Neural progenitor cell (in vitro differentiated cells): ENCODE measurements at regions not wholly inside any gene's neighbourhood (a gene's known extent, or its start where the extent isn't known, plus 50 kb on each side); places are given as distances from the start of the nearest gene placed in this dataset.

ENCODE experiments used
- DNase-seq: peaks from one replicate; pipeline ENCODE4 v3.0.0-alpha.2; 2016; ENCODE audit warnings: low spot score
- H2AFZ ChIP-seq: fragments of 200-600 bp; sonication (generic); replicated peaks from 2 replicates; pipeline ENCODE4 v1.6.1; 2016; ENCODE audit warnings: antibody characterized with exemption
- H3F3A ChIP-seq: fragments of 200-600 bp; sonication (generic); 2 replicates; pipeline ENCODE4 v1.6.1; 2016; ENCODE audit warnings: antibody characterized with exemption, low read depth
- H3K27ac ChIP-seq: fragments of 200-600 bp; sonication (generic); 2 replicates; pipeline ENCODE4 v1.5.1; 2016; ENCODE audit warnings: mild to moderate bottlenecking
- H3K27me3 ChIP-seq: fragments of 200-600 bp; sonication (generic); 2 replicates; pipeline ENCODE4 v1.6.1; 2016; ENCODE audit warnings: mild to moderate bottlenecking, moderate library complexity
- H3K36me3 ChIP-seq: fragments of 200-600 bp; sonication (generic); 2 replicates; pipeline ENCODE4 v1.5.1; 2016
- H3K4me1 ChIP-seq: fragments of 200-600 bp; sonication (generic); 2 replicates; pipeline ENCODE4 v1.6.1; 2016; ENCODE audit warnings: mixed run types
- H3K4me2 ChIP-seq: fragments of 200-600 bp; sonication (generic); 2 replicates; pipeline ENCODE4 v1.6.1; 2016
- H3K4me3 ChIP-seq: fragments of 200-600 bp; sonication (generic); 2 replicates; pipeline ENCODE4 v1.5.1; 2016
- H3K79me2 ChIP-seq: fragments of 200-600 bp; sonication (generic); 2 replicates; pipeline ENCODE4 v1.6.1; 2016; ENCODE audit warnings: low read depth
- H3K9ac ChIP-seq: fragments of 200-600 bp; sonication (generic); 2 replicates; pipeline ENCODE4 v1.6.1; 2016
- H3K9me3 ChIP-seq: fragments of 200-600 bp; sonication (generic); 2 replicates; pipeline ENCODE4 v1.5.1; 2016; ENCODE audit warnings: low read depth
- H4K20me1 ChIP-seq: fragments of 200-600 bp; sonication (generic); 2 replicates; pipeline ENCODE4 v1.6.1; 2016; ENCODE audit warnings: low read depth
- H3K27ac Mint-ChIP-seq: 3 replicates; pipeline ENCODE4 v1.8.0; 2021; ENCODE audit warnings: mixed read lengths
- H3K27me3 Mint-ChIP-seq: 2 replicates; pipeline ENCODE4 v1.8.0; 2022; ENCODE audit warnings: low read depth, mild to moderate bottlenecking, inconsistent platforms, moderate library complexity, mixed read lengths; ENCODE audit not compliant: insufficient read depth
- H3K36me3 Mint-ChIP-seq: 3 replicates; pipeline ENCODE4 v1.8.0; 2021; ENCODE audit warnings: mixed read lengths
- H3K4me1 Mint-ChIP-seq: 3 replicates; pipeline ENCODE4 v1.8.0; 2021; ENCODE audit warnings: mixed read lengths
- H3K4me3 Mint-ChIP-seq: 3 replicates; pipeline ENCODE4 v1.8.0; 2021; ENCODE audit warnings: mild to moderate bottlenecking, moderate library complexity, mixed read lengths
- H3K9me3 Mint-ChIP-seq: 3 replicates; pipeline ENCODE4 v1.8.0; 2020; ENCODE audit warnings: mixed read lengths
- CTCF ChIP-seq: fragments of 200-600 bp; sonication (generic); IDR thresholded peaks from 2 replicates; pipeline ENCODE4 v1.5.1; 2017; ENCODE audit warnings: antibody characterized with exemption, mild to moderate bottlenecking
- EZH2 ChIP-seq: fragments of 200-600 bp; sonication (generic); IDR thresholded peaks from 2 replicates; pipeline ENCODE4 v1.6.1; 2017; ENCODE audit warnings: antibody characterized with exemption, mild to moderate bottlenecking, moderate library complexity
- EZH2phosphoT487 ChIP-seq: fragments of 200-600 bp; sonication (generic); IDR thresholded peaks from 2 replicates; pipeline ENCODE4 v1.6.1; 2017; ENCODE audit warnings: antibody characterized with exemption

- DNase-seq, result no peak
- H3K27me3 Mint-ChIP-seq, result peaks cover 2% of the 10 kb centered on the region
- H3K79me2 ChIP-seq, result no peaks in the 10 kb centered on the region
- no peaks in the 10 kb centered on the region for H3K9me3 ChIP-seq
- no peak overlapping the region for H3K4me3 Mint-ChIP-seq
- H3K4me2 ChIP-seq, result no peak overlapping the region
- H2AFZ ChIP-seq, result no peak overlapping the region
- no peaks in the 10 kb centered on the region for H3K4me1 Mint-ChIP-seq
- H3F3A ChIP-seq, result no peaks in the 10 kb centered on the region
- no peaks in the 10 kb centered on the region for H3K4me1 ChIP-seq
- no peak overlapping the region for H3K27ac Mint-ChIP-seq
- no peaks in the 10 kb centered on the region for H3K27me3 ChIP-seq
- H3K27ac ChIP-seq, result no peak overlapping the region
- H3K9me3 Mint-ChIP-seq, result no peaks in the 10 kb centered on the region
- H3K9ac ChIP-seq, result no peak overlapping the region
- no peak overlapping the region for H3K4me3 ChIP-seq
- no peaks in the 10 kb centered on the region for H3K36me3 ChIP-seq
- no peaks in the 10 kb centered on the region for H4K20me1 ChIP-seq
- H3K36me3 Mint-ChIP-seq, result no peaks in the 10 kb centered on the region
- TF ChIP-seq CTCF, result no peak
- no peak for TF ChIP-seq EZH2phosphoT487
- TF ChIP-seq EZH2, result no peak
Observed at GRCh38 chr3:87077355-87077754, 86.4 kb upstream of the VGLL3 start.

- Histone ChIP-seq H3K9me3 (no peaks in the 10 kb centered on the region), H3K4me3 (no peak overlapping the region), H3K36me3 (no peaks in the 10 kb centered on the region), H3K4me1 (no peaks in the 10 kb centered on the region), H3F3A (no peaks in the 10 kb centered on the region), H3K4me2 (no peak overlapping the region), H3K79me2 (no peaks in the 10 kb centered on the region), H3K27me3 (no peaks in the 10 kb centered on the region), H2AFZ (no peak overlapping the region), H4K20me1 (no peaks in the 10 kb centered on the region), H3K9ac (no peak overlapping the region), H3K27ac (no peak overlapping the region)
- TF ChIP-seq EZH2, result no peak
- no peak for TF ChIP-seq CTCF
- no peak for TF ChIP-seq EZH2phosphoT487
- Mint-ChIP-seq H3K9me3 (no peaks in the 10 kb centered on the region), H3K4me1 (no peaks in the 10 kb centered on the region), H3K4me3 (no peak overlapping the region), H3K36me3 (no peaks in the 10 kb centered on the region), H3K27me3 (peaks cover 2% of the 10 kb centered on the region), H3K27ac (no peak overlapping the region)
- no peak for DNase-seq
Observed at GRCh38 chr3:87076946-87077345, 86.0 kb upstream of the VGLL3 start.

- no peak overlapping the region for H3K4me3 Mint-ChIP-seq
- Histone ChIP-seq H3K27ac (no peak overlapping the region), H3K36me3 (no peaks in the 10 kb centered on the region), H3K9ac (no peak overlapping the region), H2AFZ (no peak overlapping the region), H3K4me2 (no peak overlapping the region), H4K20me1 (no peaks in the 10 kb centered on the region), H3K4me1 (no peaks in the 10 kb centered on the region), H3K4me3 (no peak overlapping the region), H3K9me3 (no peaks in the 10 kb centered on the region), H3K79me2 (no peaks in the 10 kb centered on the region), H3F3A (no peaks in the 10 kb centered on the region), H3K27me3 (no peaks in the 10 kb centered on the region)
- H3K27ac Mint-ChIP-seq, result no peak overlapping the region
- H3K9me3 Mint-ChIP-seq, result no peaks in the 10 kb centered on the region
- no peak for DNase-seq
- no peaks in the 10 kb centered on the region for H3K4me1 Mint-ChIP-seq
- no peaks in the 10 kb centered on the region for H3K36me3 Mint-ChIP-seq
- peaks cover 2% of the 10 kb centered on the region for H3K27me3 Mint-ChIP-seq
- TF ChIP-seq CTCF (no peak), EZH2phosphoT487 (no peak), EZH2 (no peak)
Observed at GRCh38 chr3:87073496-87074145, 82.7 kb upstream of the VGLL3 start.
